HEK293T (cell line): ENCODE measurements at regions not wholly inside any gene's neighbourhood (a gene's known extent, or its start where the extent isn't known, plus 50 kb on each side); places are given as distances from the start of the nearest gene placed in this dataset.
"Not testable (repeated sequence)": the region's sequence is repeated elsewhere in the genome, so short reads cannot be mapped to it uniquely, and the experiment has no call there.

Experiments
- CTCF ChIA-PET: fragments of 350-600 bp; formaldehyde crosslinking; extraction: SDS; loops from one replicate; lab custom pipeline; 2021; ENCODE audit warnings: antibody characterized with exemption, inconsistent platforms; lab: Yijun Ruan, JAX
- POLR2A ChIA-PET: fragments of 350-600 bp; formaldehyde crosslinking; extraction: SDS; loops from one replicate; lab custom pipeline; 2020; ENCODE audit warnings: antibody characterized with exemption, inconsistent platforms; lab: Yijun Ruan, JAX
- DNase-seq: peaks from one replicate; pipeline ENCODE4 v3.0.0; 2012; ENCODE audit warnings: mixed read lengths; ENCODE audit errors: extremely low spot score
- ARNT ChIP-seq: fragments of 450-650 bp; IDR thresholded peaks from 2 replicates; pipeline ENCODE4 v1.6.1; 2017; ENCODE audit warnings: mild to moderate bottlenecking
- BHLHE40 ChIP-seq: fragments of 450-650 bp; IDR thresholded peaks from 2 replicates; pipeline ENCODE4 v1.6.1; 2016; ENCODE audit warnings: mild to moderate bottlenecking, moderate library complexity, borderline replicate concordance
- CTBP1 ChIP-seq: fragments of 450-650 bp; IDR thresholded peaks from 2 replicates; pipeline ENCODE4 v1.6.1; 2016; ENCODE audit warnings: borderline replicate concordance
- ELF4 ChIP-seq: fragments of 450-650 bp; IDR thresholded peaks from 2 replicates; pipeline ENCODE4 v1.6.1; 2017; ENCODE audit warnings: antibody characterized with exemption
- FOXA1 ChIP-seq: fragments of 450-650 bp; IDR thresholded peaks from 2 replicates; pipeline ENCODE4 v1.6.1; 2016; ENCODE audit warnings: mild to moderate bottlenecking
- FOXK2 ChIP-seq: fragments of 450-650 bp; IDR thresholded peaks from 2 replicates; pipeline ENCODE4 v1.6.1; 2016; ENCODE audit warnings: mild to moderate bottlenecking
- FOXM1 ChIP-seq: fragments of 450-650 bp; IDR thresholded peaks from 2 replicates; pipeline ENCODE4 v1.6.1; 2017; ENCODE audit warnings: mild to moderate bottlenecking, borderline replicate concordance
- HDGF ChIP-seq: fragments of 450-650 bp; IDR thresholded peaks from 2 replicates; pipeline ENCODE4 v1.6.1; 2017; ENCODE audit warnings: antibody characterized with exemption, borderline replicate concordance
- L3MBTL2 ChIP-seq: fragments of 450-650 bp; conservative IDR thresholded peaks from 2 replicates; pipeline ENCODE4 v1.6.1; 2016; ENCODE audit warnings: mild to moderate bottlenecking
- LEF1 ChIP-seq: fragments of 450-650 bp; IDR thresholded peaks from 2 replicates; pipeline ENCODE4 v1.6.1; 2017; ENCODE audit warnings: mild to moderate bottlenecking, borderline replicate concordance
- NFRKB ChIP-seq: fragments of 450-650 bp; IDR thresholded peaks from 2 replicates; pipeline ENCODE4 v1.6.1; 2016; ENCODE audit warnings: mild to moderate bottlenecking, moderate library complexity
- SP1 ChIP-seq: fragments of 450-650 bp; IDR thresholded peaks from 2 replicates; pipeline ENCODE4 v1.6.1; 2017
- SUZ12 ChIP-seq: fragments of 450-650 bp; IDR thresholded peaks from 2 replicates; pipeline ENCODE4 v1.6.1; 2016; ENCODE audit warnings: mild to moderate bottlenecking
- TARDBP ChIP-seq: fragments of 450-650 bp; IDR thresholded peaks from 2 replicates; pipeline ENCODE4 v1.6.1; 2016
- ZNF384 ChIP-seq: fragments of 450-650 bp; IDR thresholded peaks from 2 replicates; pipeline ENCODE4 v1.6.1; 2016
- TF ChIP-seq, protein P1 (sequence below): fragments of 450-650 bp; IDR thresholded peaks from 2 replicates; pipeline ENCODE4 v1.6.1; 2016

DNA sequence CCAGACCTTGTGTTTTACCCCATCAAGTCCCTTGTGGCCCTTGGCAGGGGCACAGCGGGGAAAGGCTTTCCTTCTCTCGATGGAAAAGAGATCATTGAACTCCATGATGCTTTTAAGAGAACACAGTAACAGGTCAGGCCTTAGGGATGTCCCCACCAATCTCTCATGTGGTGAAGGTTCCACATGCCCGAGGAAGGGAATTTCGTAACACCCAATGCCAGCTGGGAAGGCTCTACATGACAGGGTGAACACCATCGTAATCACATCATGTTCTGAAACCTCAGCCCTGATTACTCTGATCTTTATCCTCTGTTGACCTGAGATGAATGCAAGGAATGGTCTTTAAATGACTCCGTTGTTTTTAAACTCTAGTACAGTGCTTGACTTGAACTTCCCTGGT lies 105.5 kb upstream of the SPAG17 start:
- TF ChIP-seq BHLHE40, result no peak
- no peak for TF ChIP-seq HDGF
- no peak for TF ChIP-seq FOXM1
- no peak for TF ChIP-seq CTBP1
- TF ChIP-seq, protein P1, sequence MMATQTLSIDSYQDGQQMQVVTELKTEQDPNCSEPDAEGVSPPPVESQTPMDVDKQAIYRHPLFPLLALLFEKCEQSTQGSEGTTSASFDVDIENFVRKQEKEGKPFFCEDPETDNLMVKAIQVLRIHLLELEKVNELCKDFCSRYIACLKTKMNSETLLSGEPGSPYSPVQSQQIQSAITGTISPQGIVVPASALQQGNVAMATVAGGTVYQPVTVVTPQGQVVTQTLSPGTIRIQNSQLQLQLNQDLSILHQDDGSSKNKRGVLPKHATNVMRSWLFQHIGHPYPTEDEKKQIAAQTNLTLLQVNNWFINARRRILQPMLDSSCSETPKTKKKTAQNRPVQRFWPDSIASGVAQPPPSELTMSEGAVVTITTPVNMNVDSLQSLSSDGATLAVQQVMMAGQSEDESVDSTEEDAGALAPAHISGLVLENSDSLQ, result no peak
- no peak for TF ChIP-seq SUZ12
- TF ChIP-seq LEF1, result no peak
- TF ChIP-seq ZNF384, result no peak
- ChIA-PET CTCF (no interaction called here), POLR2A (no interaction called here)
- no peak for DNase-seq

DNA sequence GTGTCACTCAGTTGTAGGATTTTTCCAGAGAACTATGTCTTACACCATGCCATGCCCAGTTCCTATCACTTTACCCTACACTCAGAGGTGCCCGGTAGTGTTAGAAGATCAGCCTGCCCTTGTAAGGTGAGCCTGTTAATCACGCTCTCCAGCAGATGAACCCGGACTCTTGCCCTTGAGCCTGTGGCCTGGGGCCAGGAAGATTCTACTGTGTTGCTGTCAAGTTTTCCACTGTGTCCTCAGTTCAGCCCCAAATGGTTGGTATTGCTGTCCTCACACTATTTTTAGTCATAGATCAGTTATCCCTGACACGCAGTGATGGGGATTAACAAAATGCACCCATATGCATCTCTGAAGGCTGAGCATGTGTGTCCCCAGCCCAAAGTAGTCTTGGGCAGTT lies 105.0 kb upstream of the SPAG17 start:
- no peak for DNase-seq
- POLR2A ChIA-PET, result no interaction called here
- TF ChIP-seq SUZ12 (no peak), ARNT (no peak), FOXK2 (no peak), FOXM1 (no peak), HDGF (no peak), L3MBTL2 (no peak)
- TF ChIP-seq, protein P1, result no peak
- CTCF ChIA-PET, result no interaction called here

DNA sequence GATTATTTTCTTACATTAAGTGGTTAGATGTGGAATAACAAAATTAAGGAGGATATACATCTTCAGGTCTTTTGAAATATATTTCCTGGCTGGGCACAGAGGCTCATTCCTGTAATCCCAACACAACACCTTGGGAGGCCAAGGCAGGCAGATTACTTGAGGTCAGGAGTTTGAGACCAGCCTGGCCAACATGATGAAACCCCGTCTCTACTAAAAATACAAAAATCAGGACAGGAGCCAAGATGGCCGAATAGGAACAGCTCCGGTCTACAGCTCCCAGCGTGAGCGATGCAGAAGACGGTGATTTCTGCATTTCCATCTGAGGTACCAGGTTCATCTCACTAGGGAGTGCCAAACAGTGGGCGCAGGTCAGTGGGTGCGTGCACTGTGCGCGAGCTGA lies 95.6 kb upstream of the SPAG17 start:
- DNase-seq, CTCF ChIA-PET, POLR2A ChIA-PET: not testable (repeated sequence)

DNA sequence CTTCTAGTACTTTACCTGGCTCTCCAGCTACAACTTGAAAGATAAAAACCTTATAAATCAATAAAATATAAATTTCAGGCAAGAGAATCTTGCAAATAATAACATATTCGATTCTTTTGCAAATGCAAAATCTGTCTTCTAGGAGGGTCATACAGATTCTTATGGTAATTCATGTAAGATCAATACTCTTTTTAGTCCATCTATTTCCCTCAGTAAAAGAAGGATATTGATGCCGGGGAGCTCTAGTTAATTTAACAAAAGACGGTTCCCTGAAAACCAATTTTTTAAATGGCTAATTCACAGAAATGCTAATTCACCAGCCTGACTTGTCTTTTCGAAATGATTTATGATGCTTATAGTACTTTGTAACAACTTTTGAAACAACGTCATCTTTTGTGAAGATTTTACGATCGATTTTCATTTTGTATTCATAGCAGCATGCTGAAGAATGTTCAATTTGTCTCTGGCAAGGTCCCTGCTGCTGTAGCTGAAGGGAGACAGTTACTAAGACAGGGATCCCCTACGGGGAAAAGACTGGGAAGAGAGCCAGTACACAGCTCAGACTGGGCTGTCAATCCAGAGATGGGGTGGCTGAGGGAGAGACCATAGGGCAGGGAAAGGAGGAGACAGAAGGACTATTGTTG lies 90.6 kb upstream of the SPAG17 start:
- ChIA-PET POLR2A (no interaction called here), CTCF (no interaction called here)
- no peak for TF ChIP-seq ARNT
- TF ChIP-seq, protein P1, result peak; percentile 55
- DNase-seq, result no peak

DNA sequence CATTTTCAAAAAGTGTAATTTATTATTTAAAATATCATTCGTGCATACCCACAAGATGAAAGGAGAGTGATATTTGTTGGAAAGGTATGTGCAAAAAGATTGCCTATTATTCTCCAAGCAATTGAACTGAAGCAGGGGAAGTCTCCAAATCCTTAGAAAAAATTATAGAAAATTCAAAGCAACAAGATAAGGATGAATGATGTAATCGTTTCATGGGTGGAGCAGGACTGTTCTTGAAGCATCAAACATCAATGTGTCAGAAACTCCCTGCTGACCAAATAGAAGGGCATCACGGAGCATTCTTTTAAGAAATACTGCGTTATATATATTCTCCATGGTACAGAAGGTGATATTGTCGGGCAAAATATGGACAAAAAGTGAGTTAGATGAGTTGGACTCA lies 87.9 kb upstream of the SPAG17 start:
- DNase-seq, result no peak
- ChIA-PET CTCF (no interaction called here), POLR2A (no interaction called here)
- TF ChIP-seq, protein P1, result no peak
- TF ChIP-seq TARDBP (no peak), L3MBTL2 (no peak), FOXM1 (no peak), ARNT (no peak), NFRKB (no peak), BHLHE40 (no peak), ZNF384 (no peak), FOXK2 (no peak), HDGF (no peak), ELF4 (no peak)

DNA sequence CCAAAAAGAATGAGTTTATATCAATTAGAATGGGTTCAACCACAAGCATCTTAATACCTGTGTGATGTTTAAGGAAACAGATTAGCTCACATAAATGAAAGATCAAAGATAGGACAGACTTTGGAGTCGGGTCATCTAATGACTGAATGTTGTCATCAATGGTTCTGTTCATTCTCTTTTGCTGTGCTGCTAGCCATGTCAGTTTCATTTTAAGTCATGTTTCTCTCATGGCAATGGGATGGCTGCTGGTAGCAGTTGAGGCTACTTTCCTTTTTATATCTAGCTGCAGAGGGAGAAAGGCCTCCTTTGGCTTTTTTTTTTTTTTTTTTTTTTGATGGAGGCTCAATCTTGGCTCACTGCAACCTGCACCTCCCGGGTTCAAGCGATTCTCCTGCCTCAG lies 86.9 kb upstream of the SPAG17 start:
- CTCF ChIA-PET, result no interaction called here
- no peak for TF ChIP-seq CTBP1
- no peak for TF ChIP-seq FOXM1
- TF ChIP-seq FOXK2, result no peak
- no peak for TF ChIP-seq L3MBTL2
- TF ChIP-seq BHLHE40, result no peak
- no peak for TF ChIP-seq NFRKB
- no peak for TF ChIP-seq FOXA1
- TF ChIP-seq LEF1, result no peak
- no peak for TF ChIP-seq SUZ12
- no peak for TF ChIP-seq HDGF
- TF ChIP-seq ARNT, result no peak
- TF ChIP-seq TARDBP, result no peak
- TF ChIP-seq, protein P1, result no peak
- TF ChIP-seq ELF4, result no peak
- TF ChIP-seq ZNF384, result no peak
- no peak for TF ChIP-seq SP1
- POLR2A ChIA-PET, result no interaction called here
- no peak for DNase-seq

DNA sequence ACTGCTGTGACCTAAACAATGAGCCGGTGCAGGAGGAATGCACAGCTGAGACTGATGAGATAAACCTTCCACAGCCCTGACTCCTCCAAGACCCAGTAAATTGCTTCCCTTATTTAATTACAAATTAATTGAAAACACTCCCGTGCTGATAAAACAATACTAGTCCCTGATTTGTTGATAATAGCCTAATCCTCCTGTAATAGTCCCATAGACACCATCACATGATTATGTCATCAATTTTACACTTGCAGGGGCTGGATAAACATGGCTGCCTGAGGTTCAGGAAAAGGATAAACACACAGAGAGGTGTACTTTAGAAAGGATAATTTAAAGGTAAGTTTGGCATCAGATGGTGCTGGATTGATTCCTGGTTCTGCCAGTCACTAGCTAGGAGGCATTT lies 84.6 kb upstream of the SPAG17 start:
- ChIA-PET CTCF (no interaction called here), POLR2A (no interaction called here)
- DNase-seq, result no peak
- TF ChIP-seq ARNT (no peak), CTBP1 (no peak), FOXA1 (no peak), L3MBTL2 (no peak), HDGF (no peak), SUZ12 (no peak), FOXM1 (no peak), BHLHE40 (no peak), TARDBP (no peak), SP1 (no peak)
